Endodermal cell (in vitro differentiated cells): ENCODE measurements at regions not wholly inside any gene's neighbourhood (a gene's known extent, or its start where the extent isn't known, plus 50 kb on each side); places are given as distances from the start of the nearest gene placed in this dataset.

Experiments
- DNase-seq: peaks from one replicate; pipeline ENCODE4 v3.0.0-alpha.2; 2017
- H3K27ac ChIP-seq: 2 replicates; pipeline ENCODE4 v1.5.1; 2013; ENCODE audit warnings: mild to moderate bottlenecking, low read depth, low read length, moderate library complexity
- H3K27me3 ChIP-seq: 2 replicates; pipeline ENCODE4 v1.6.1; 2013; ENCODE audit warnings: mild to moderate bottlenecking, low read length, moderate library complexity; ENCODE audit not compliant: insufficient read depth, control insufficient read depth, poor library complexity, severe bottlenecking
- H3K36me3 ChIP-seq: 2 replicates; pipeline ENCODE4 v1.7.0; 2013; ENCODE audit warnings: mild to moderate bottlenecking, low read length, moderate library complexity; ENCODE audit not compliant: control insufficient read depth, insufficient read depth
- H3K4me1 ChIP-seq: one replicate; pipeline ENCODE4 v1.7.0; 2013; ENCODE audit warnings: low read length; ENCODE audit not compliant: control insufficient read depth, insufficient read depth
- H3K4me3 ChIP-seq: 2 replicates; pipeline ENCODE4 v1.5.1; 2013; ENCODE audit warnings: mild to moderate bottlenecking, low read length, moderate library complexity
- H3K9ac ChIP-seq: 2 replicates; pipeline ENCODE4 v1.6.1; 2013; ENCODE audit warnings: mild to moderate bottlenecking, low read length, moderate library complexity; ENCODE audit not compliant: poor library complexity, severe bottlenecking; ENCODE audit errors: extremely low read depth
- H3K9me3 ChIP-seq: 2 replicates; pipeline ENCODE4 v1.6.1; 2013; ENCODE audit warnings: mild to moderate bottlenecking, low read length, moderate library complexity; ENCODE audit not compliant: control insufficient read depth
- H3K27ac Mint-ChIP-seq: 2 replicates; pipeline ENCODE4 v1.8.0; 2020; ENCODE audit warnings: mixed read lengths
- H3K27me3 Mint-ChIP-seq: 2 replicates; pipeline ENCODE4 v1.8.0; 2021; ENCODE audit warnings: mild to moderate bottlenecking, mixed read lengths; ENCODE audit not compliant: insufficient read depth
- H3K36me3 Mint-ChIP-seq: 2 replicates; pipeline ENCODE4 v1.8.0; 2020; ENCODE audit warnings: low read depth, mixed read lengths
- H3K4me1 Mint-ChIP-seq: 2 replicates; pipeline ENCODE4 v1.8.0; 2020; ENCODE audit warnings: mixed read lengths
- H3K4me3 Mint-ChIP-seq: 2 replicates; pipeline ENCODE4 v1.8.0; 2020; ENCODE audit warnings: mild to moderate bottlenecking, moderate library complexity, mixed read lengths
- H3K9me3 Mint-ChIP-seq: 2 replicates; pipeline ENCODE4 v1.8.0; 2020; ENCODE audit warnings: mild to moderate bottlenecking, mixed read lengths
- WGBS, 2 experiments: methylation state at CpG; one replicate each; pipeline versions ENCODE4 v1.1.5 to v1.1.7; 2013; ENCODE audit warnings: missing lambda C conversion rate in 2 of 2, mixed read lengths in 1 of 2; ENCODE audit not compliant: insufficient coverage in 1 of 2, insufficient read length in 1 of 2; 5-methylcytosine and 5-hydroxymethylcytosine counted together
- TF ChIP-seq, protein P1 (sequence below): fragments of 200-600 bp; sonication (generic); conservative IDR thresholded peaks from 2 replicates; pipeline ENCODE4 v1.5.0; 2021; ENCODE audit warnings: antibody characterized with exemption, mild to moderate bottlenecking

DNA sequence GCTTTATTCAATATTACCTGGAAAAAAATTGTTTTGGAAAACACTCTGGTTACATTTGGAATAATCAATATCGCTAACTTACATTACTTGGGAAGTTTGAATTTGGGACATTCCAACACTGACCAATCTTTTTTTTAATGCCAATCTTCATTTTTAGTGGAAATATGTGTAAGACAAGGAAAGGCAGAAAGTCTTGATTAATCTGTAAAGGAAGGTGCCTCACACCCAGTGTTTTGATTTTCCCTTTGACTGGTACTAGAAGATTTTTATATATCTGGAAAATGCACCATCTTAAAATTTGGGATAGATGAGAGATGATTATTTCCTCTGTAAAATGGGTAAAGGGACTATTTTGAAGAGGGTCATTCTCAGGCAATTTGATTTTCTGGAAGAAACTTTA, 879.2 kb upstream of the ZEB2 start:
- TF ChIP-seq, protein P1, sequence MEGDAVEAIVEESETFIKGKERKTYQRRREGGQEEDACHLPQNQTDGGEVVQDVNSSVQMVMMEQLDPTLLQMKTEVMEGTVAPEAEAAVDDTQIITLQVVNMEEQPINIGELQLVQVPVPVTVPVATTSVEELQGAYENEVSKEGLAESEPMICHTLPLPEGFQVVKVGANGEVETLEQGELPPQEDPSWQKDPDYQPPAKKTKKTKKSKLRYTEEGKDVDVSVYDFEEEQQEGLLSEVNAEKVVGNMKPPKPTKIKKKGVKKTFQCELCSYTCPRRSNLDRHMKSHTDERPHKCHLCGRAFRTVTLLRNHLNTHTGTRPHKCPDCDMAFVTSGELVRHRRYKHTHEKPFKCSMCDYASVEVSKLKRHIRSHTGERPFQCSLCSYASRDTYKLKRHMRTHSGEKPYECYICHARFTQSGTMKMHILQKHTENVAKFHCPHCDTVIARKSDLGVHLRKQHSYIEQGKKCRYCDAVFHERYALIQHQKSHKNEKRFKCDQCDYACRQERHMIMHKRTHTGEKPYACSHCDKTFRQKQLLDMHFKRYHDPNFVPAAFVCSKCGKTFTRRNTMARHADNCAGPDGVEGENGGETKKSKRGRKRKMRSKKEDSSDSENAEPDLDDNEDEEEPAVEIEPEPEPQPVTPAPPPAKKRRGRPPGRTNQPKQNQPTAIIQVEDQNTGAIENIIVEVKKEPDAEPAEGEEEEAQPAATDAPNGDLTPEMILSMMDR = no peak
- Mint-ChIP-seq H3K9me3 (no peaks in the 10 kb centered on the region), H3K27ac (no peak overlapping the region), H3K27me3 (no peaks in the 10 kb centered on the region), H3K4me1 (peaks cover 2% of the 10 kb centered on the region), H3K4me3 (no peak overlapping the region), H3K36me3 (no peaks in the 10 kb centered on the region)
- Histone ChIP-seq H3K36me3 (no peaks in the 10 kb centered on the region), H3K9ac (no peak overlapping the region), H3K27me3 (no peaks in the 10 kb centered on the region), H3K4me1 (no peaks in the 10 kb centered on the region), H3K27ac (no peak overlapping the region), H3K9me3 (no peaks in the 10 kb centered on the region), H3K4me3 (no peak overlapping the region)
- no peak for DNase-seq
- 86% methylated on average over 1 of the region's 1 CpG; no CpG with 5 or more reads in 1 of the 2 experiments for WGBS, 2 experiments

DNA sequence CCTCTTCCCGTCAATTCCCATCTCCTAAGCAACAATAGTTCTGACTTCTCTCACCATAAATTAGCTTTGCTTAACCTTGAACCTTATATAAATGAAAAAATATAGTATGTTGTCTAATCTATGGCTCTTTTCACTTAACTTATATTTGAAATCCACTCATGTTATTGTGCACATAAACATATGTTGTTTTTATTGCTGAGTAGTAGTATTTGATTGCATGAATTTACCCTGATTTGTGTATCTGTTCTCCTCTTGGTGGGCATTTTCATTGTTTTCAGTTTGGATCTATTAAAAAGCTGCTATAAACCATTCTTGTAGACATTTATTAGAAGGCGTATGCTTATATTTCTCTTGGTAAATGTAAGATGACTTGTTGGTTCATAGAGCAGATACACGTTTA, 874.3 kb upstream of the ZEB2 start:
- Mint-ChIP-seq H3K4me3 (no peak overlapping the region), H3K36me3 (no peaks in the 10 kb centered on the region), H3K9me3 (no peaks in the 10 kb centered on the region), H3K27ac (no peak overlapping the region), H3K4me1 (no peaks in the 10 kb centered on the region), H3K27me3 (no peaks in the 10 kb centered on the region)
- Histone ChIP-seq H3K27me3 (no peaks in the 10 kb centered on the region), H3K4me1 (no peaks in the 10 kb centered on the region), H3K27ac (no peak overlapping the region), H3K36me3 (no peaks in the 10 kb centered on the region), H3K9ac (no peak overlapping the region), H3K4me3 (no peak overlapping the region), H3K9me3 (no peaks in the 10 kb centered on the region)
- no peak for DNase-seq
- TF ChIP-seq, protein P1 = no peak
- 81 to 100% methylated on average over 1 to 3 of the region's 3 CpGs for WGBS, 2 experiments

DNA sequence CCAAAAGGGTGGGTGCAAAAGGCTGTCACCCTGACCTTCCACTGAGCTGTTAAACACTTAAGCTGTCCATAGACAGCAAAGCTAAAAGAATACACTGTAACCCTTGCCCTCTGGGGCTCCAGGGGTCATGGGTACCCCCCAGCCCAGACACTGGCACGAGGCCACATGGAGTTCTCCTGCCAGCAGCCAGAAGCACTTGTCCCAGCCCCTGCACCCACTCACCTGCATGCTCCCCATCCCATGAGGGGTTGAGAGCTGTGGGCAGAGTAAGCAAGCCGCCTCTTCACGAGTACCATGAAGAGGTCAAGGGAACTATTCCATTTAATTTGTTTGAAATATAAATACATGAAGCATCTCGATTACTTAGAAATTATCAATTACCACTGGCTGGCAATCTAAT, 867.1 kb upstream of the ZEB2 start:
- Histone ChIP-seq H3K4me1 (no peaks in the 10 kb centered on the region), H3K27me3 (no peaks in the 10 kb centered on the region), H3K27ac (no peak overlapping the region), H3K9me3 (no peaks in the 10 kb centered on the region), H3K4me3 (no peak overlapping the region), H3K9ac (no peak overlapping the region), H3K36me3 (no peaks in the 10 kb centered on the region)
- no peaks in the 10 kb centered on the region for H3K27me3 Mint-ChIP-seq
- H3K36me3 Mint-ChIP-seq = no peaks in the 10 kb centered on the region
- WGBS, 2 experiments = 83% methylated on average over 4 of the region's 4 CpGs; no CpG with 5 or more reads in 1 of the 2 experiments
- DNase-seq = no peak
- no peaks in the 10 kb centered on the region for H3K4me1 Mint-ChIP-seq
- H3K9me3 Mint-ChIP-seq = peaks cover 3% of the 10 kb centered on the region
- no peak overlapping the region for H3K27ac Mint-ChIP-seq
- TF ChIP-seq, protein P1 = no peak
- H3K4me3 Mint-ChIP-seq = no peak overlapping the region
